ENCODE measurements at regions not wholly inside any gene's neighbourhood (a gene's known extent, or its start where the extent isn't known, plus 50 kb on each side); places are given as distances from the start of the nearest gene placed in this dataset.

DNA sequence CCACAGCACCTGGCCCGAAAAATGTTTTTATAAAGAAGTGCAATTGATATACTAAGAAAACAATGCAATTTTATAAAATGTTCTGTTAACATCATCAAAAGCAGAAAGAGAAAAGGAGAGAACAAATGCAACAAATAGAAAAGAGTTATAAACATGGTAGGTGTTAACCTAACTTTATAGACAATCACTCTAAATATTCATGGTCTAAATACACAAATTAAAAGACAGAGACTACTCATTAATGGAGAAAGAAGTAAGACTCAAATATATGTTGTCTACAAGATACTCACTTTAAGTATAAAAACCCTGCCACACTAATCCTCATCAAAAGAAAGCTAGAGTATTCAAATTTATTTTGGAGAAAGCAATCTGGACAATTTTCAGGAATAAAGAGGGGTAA lies 425.3 kb upstream of the ANKRD30A start:
- H3K9me2 ChIP-seq (replicated peaks; ENCODE audit: low read depth, low read length), result no peaks in the 10 kb centered on the region
- no peak overlapping the region for H3K9ac ChIP-seq (ENCODE audit: low read depth, low read length, poor library complexity, severe bottlenecking)
- no peak overlapping the region for H3K4me3 ChIP-seq (ENCODE audit: low read length, poor library complexity, severe bottlenecking)
- H3K9me3 ChIP-seq (ENCODE audit: insufficient read depth, low read depth, low read length), result no peaks in the 10 kb centered on the region
- no peak overlapping the region for H2AFZ ChIP-seq (ENCODE audit: low read length)
- TF ChIP-seq CTCF (conservative IDR thresholded peaks at IDR 0.05; ENCODE audit: low read length) (no peak), EZH2phosphoT487 (IDR thresholded peaks at IDR 0.05; ENCODE audit: borderline replicate concordance) (no peak)
- H3K36me3 ChIP-seq (ENCODE audit: insufficient read depth, low read length), result no peaks in the 10 kb centered on the region
- H3K79me2 ChIP-seq (ENCODE audit: insufficient read depth, low read length), result no peaks in the 10 kb centered on the region
- no peaks in the 10 kb centered on the region for H3F3A ChIP-seq (ENCODE audit: low read depth)
- no peaks in the 10 kb centered on the region for H4K20me1 ChIP-seq (ENCODE audit: insufficient read depth, low read length, poor library complexity, severe bottlenecking)
- H3K4me2 ChIP-seq (ENCODE audit: low read depth, low read length, poor library complexity, severe bottlenecking), result no peak overlapping the region
- no peaks in the 10 kb centered on the region for H3K4me1 ChIP-seq (ENCODE audit: insufficient read depth, low read length, poor library complexity, severe bottlenecking)
- H3K27me3 ChIP-seq (ENCODE audit: insufficient read depth, low read length, poor library complexity, severe bottlenecking), result no peaks in the 10 kb centered on the region

DNA sequence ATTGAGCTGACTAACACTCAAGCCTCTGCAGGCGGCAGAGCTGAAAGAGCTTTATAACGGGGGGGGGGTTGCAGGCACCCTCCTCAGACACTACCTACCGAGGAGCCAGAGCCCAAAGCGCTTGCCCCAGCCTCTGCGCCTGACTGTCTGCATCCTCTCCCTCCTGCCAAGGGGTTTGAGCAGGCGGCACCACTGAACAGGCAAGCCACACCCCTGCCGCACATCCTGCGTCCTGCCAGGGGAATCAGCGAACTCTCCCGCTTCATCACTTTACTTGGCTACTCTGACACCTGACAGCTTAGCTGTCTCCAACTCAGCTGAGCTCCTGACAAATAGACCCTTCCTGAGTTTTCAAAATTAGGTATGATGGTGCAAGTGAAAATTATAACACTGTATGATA lies 432.6 kb upstream of the ANKRD30A start:
- Histone ChIP-seq H3K4me2 (ENCODE audit: low read depth, low read length, poor library complexity, severe bottlenecking) (no peak overlapping the region), H3K79me2 (ENCODE audit: insufficient read depth, low read length) (no peaks in the 10 kb centered on the region)
- no peak for TF ChIP-seq EZH2phosphoT487 (IDR thresholded peaks at IDR 0.05; ENCODE audit: borderline replicate concordance)
- TF ChIP-seq CTCF (conservative IDR thresholded peaks at IDR 0.05; ENCODE audit: low read length), result no peak

DNA sequence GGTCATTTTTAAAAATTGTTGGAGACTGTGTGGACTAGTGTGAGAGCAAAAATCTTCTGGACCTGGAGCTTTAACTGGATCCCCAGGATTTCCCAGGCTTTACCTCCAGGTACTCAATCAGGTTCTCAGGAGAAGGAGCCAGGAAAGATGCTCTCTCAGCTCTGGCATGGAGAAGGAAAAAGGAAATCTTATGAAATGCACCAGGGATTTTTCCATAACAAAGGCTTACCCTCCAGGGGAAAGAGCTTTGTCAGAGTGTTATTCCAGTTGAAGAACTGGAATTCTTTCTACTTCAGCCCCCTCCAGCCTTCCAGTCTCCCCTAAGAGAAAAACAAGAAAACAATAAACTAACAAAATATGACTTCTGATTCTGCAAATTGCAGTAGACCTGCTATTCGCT lies 436.7 kb upstream of the ANKRD30A start:
- H3K4me1 ChIP-seq (ENCODE audit: insufficient read depth, low read length, poor library complexity, severe bottlenecking), result no peaks in the 10 kb centered on the region
- no peaks in the 10 kb centered on the region for H3K27me3 ChIP-seq (ENCODE audit: insufficient read depth, low read length, poor library complexity, severe bottlenecking)
- H3K4me2 ChIP-seq (ENCODE audit: low read depth, low read length, poor library complexity, severe bottlenecking), result no peak overlapping the region
- no peaks in the 10 kb centered on the region for H3F3A ChIP-seq (ENCODE audit: low read depth)
- no peak overlapping the region for H3K4me3 ChIP-seq (ENCODE audit: low read length, poor library complexity, severe bottlenecking)
- no peak overlapping the region for H2AFZ ChIP-seq (ENCODE audit: low read length)
- no peaks in the 10 kb centered on the region for H4K20me1 ChIP-seq (ENCODE audit: insufficient read depth, low read length, poor library complexity, severe bottlenecking)
- no peaks in the 10 kb centered on the region for H3K79me2 ChIP-seq (ENCODE audit: insufficient read depth, low read length)
- H3K9me3 ChIP-seq (ENCODE audit: insufficient read depth, low read depth, low read length), result peaks cover 2% of the 10 kb centered on the region; the same call in 1 of the 2 replicates
- no peak overlapping the region for H3K9ac ChIP-seq (ENCODE audit: low read depth, low read length, poor library complexity, severe bottlenecking)
- no peaks in the 10 kb centered on the region for H3K36me3 ChIP-seq (ENCODE audit: insufficient read depth, low read length)
- no peaks in the 10 kb centered on the region for H3K9me2 ChIP-seq (replicated peaks; ENCODE audit: low read depth, low read length)
- TF ChIP-seq CTCF (conservative IDR thresholded peaks at IDR 0.05; ENCODE audit: low read length) (no peak), EZH2phosphoT487 (IDR thresholded peaks at IDR 0.05; ENCODE audit: borderline replicate concordance) (no peak)

More for the DNA sequence above, 432.6 kb upstream of the ANKRD30A start:
- peaks cover 2% of the 10 kb centered on the region; the same call in 1 of the 2 replicates for H3K9me3 ChIP-seq (ENCODE audit: insufficient read depth, low read depth, low read length)
- H3K36me3 ChIP-seq (ENCODE audit: insufficient read depth, low read length), result no peaks in the 10 kb centered on the region
- no peaks in the 10 kb centered on the region for H3K9me2 ChIP-seq (replicated peaks; ENCODE audit: low read depth, low read length)
- H3K27me3 ChIP-seq (ENCODE audit: insufficient read depth, low read length, poor library complexity, severe bottlenecking), result no peaks in the 10 kb centered on the region
- no peak overlapping the region for H3K9ac ChIP-seq (ENCODE audit: low read depth, low read length, poor library complexity, severe bottlenecking)
- no peak overlapping the region for H3K4me3 ChIP-seq (ENCODE audit: low read length, poor library complexity, severe bottlenecking)
- H2AFZ ChIP-seq (ENCODE audit: low read length), result no peak overlapping the region
- no peaks in the 10 kb centered on the region for H4K20me1 ChIP-seq (ENCODE audit: insufficient read depth, low read length, poor library complexity, severe bottlenecking)
- no peaks in the 10 kb centered on the region for H3K4me1 ChIP-seq (ENCODE audit: insufficient read depth, low read length, poor library complexity, severe bottlenecking)
- no peaks in the 10 kb centered on the region for H3F3A ChIP-seq (ENCODE audit: low read depth)

Data from Loucy (cell line).